ENCODE measurements at regions not wholly inside any gene's neighbourhood (a gene's known extent, or its start where the extent isn't known, plus 50 kb on each side); places are given as distances from the start of the nearest gene placed in this dataset.
A peak's percentile ranks its signal among the peaks of the same experiment; 100 is the strongest.

GRCh38 chr5:125587631-125588030 is 835.6 kb upstream of the GRAMD2B start:
- DNase-seq: no peak

GRCh38 chr5:125592856-125593255 is 830.4 kb upstream of the GRAMD2B start:
- no peak for DNase-seq

- no peak for DNase-seq
Measured at GRCh38 chr5:125595095-125595494, 828.1 kb upstream of the GRAMD2B start.

- DNase-seq: no peak
Measured at GRCh38 chr5:125595845-125596244, 827.4 kb upstream of the GRAMD2B start.

GRCh38 chr5:125597338-125597737 is 825.9 kb upstream of the GRAMD2B start:
- no peak for DNase-seq

GRCh38 chr5:125600559-125600958 is 822.6 kb upstream of the GRAMD2B start:
- DNase-seq: no peak

- no peak for DNase-seq
Measured at GRCh38 chr5:125602184-125602583, 821.0 kb upstream of the GRAMD2B start.

GRCh38 chr5:125603321-125603720 is 819.9 kb upstream of the GRAMD2B start:
- no peak for DNase-seq

GRCh38 chr5:125604104-125604503 is 819.1 kb upstream of the GRAMD2B start:
- DNase-seq: no peak

GRCh38 chr5:125607018-125607417 is 816.2 kb upstream of the GRAMD2B start:
- no peak for DNase-seq

GRCh38 chr5:125609011-125609410 is 814.2 kb upstream of the GRAMD2B start:
- DNase-seq: no peak

GRCh38 chr5:125610892-125611291 is 812.3 kb upstream of the GRAMD2B start:
- DNase-seq: no peak

- no peak for DNase-seq
Measured at GRCh38 chr5:125611541-125611940, 811.7 kb upstream of the GRAMD2B start.

GRCh38 chr5:125612181-125612721 is 811.0 kb upstream of the GRAMD2B start:
- DNase-seq: peak; percentile 26

GRCh38 chr5:125612776-125613175 is 810.4 kb upstream of the GRAMD2B start:
- peak; percentile 26 for DNase-seq

- DNase-seq: no peak
Measured at GRCh38 chr5:125630237-125630636, 793.0 kb upstream of the GRAMD2B start.

- DNase-seq: no peak
Measured at GRCh38 chr5:125633523-125633922, 789.7 kb upstream of the GRAMD2B start.

GRCh38 chr5:125634216-125634835 is 788.9 kb upstream of the GRAMD2B start:
- DNase-seq: no peak

- DNase-seq: no peak
Measured at GRCh38 chr5:125639858-125640257, 783.4 kb upstream of the GRAMD2B start.

GRCh38 chr5:125652761-125653160 is 770.4 kb upstream of the GRAMD2B start:
- no peak for DNase-seq

GRCh38 chr5:125654392-125654791 is 768.8 kb upstream of the GRAMD2B start:
- no peak for DNase-seq

- no peak for DNase-seq
Measured at GRCh38 chr5:125655156-125655555, 768.1 kb upstream of the GRAMD2B start.

GRCh38 chr5:125657936-125658335 is 765.3 kb upstream of the GRAMD2B start:
- DNase-seq: no peak

- no peak for DNase-seq
Measured at GRCh38 chr5:125659316-125660023, 763.7 kb upstream of the GRAMD2B start.

All from NCI-H2171 treated with DMSO at 0.1 percent for 48 hours (cell line).